PC-3 (cell line): ENCODE measurements at regions not wholly inside any gene's neighbourhood (a gene's known extent, or its start where the extent isn't known, plus 50 kb on each side); places are given as distances from the start of the nearest gene placed in this dataset.

Experiments
- ATAC-seq: fragments of 200-7000 bp; cut with Tn5 transposase; 2 replicates; pipeline ENCODE4 v1.9.1; 2020; ENCODE audit warnings: mild to moderate bottlenecking, moderate library complexity
- BruUV-seq: library from RNA; stranded (reverse); fragments of 400-500 nt; replicated peaks from 2 replicates; lab custom pipeline; 2021; lab: Mats Ljungman, UMichigan
- CTCF ChIA-PET: fragments of 300-600 bp; sonication (Branson Sonifier 250); formaldehyde crosslinking; loops from one replicate; lab custom pipeline; 2022; ENCODE audit warnings: antibody characterized with exemption; lab: Charles Lee
- POLR2A ChIA-PET: fragments of 300-600 bp; sonication (Branson Sonifier 250); formaldehyde crosslinking; loops from one replicate; lab custom pipeline; 2022; ENCODE audit warnings: antibody characterized with exemption; ENCODE audit not compliant: unreplicated experiment; lab: Charles Lee
- DNase-seq: peaks from one replicate; pipeline ENCODE4 v3.0.0-alpha.2; 2015
- H2AFZ ChIP-seq: fragments of 300-600 bp; sonication (generic); 2 replicates; pipeline ENCODE4 v1.6.0; 2016; ENCODE audit warnings: antibody characterized with exemption, low read length
- H3F3A ChIP-seq: fragments of 300-600 bp; sonication (generic); one replicate; pipeline ENCODE4 v1.6.0; 2017; ENCODE audit warnings: antibody characterized with exemption, low read length, control low read depth, mild to moderate bottlenecking; ENCODE audit not compliant: unreplicated experiment
- H3K27ac ChIP-seq: fragments of 300-600 bp; sonication (generic); 2 replicates; pipeline ENCODE4 v1.5.1; 2016; ENCODE audit warnings: mild to moderate bottlenecking, low read length
- H3K27me3 ChIP-seq: fragments of 300-600 bp; sonication (generic); 2 replicates; pipeline ENCODE4 v1.6.1; 2016; ENCODE audit warnings: low read length, mixed read lengths
- H3K36me3 ChIP-seq: fragments of 300-600 bp; sonication (generic); 2 replicates; pipeline ENCODE4 v1.6.1; 2016; ENCODE audit warnings: low read depth, mixed run types, low read length, mixed read lengths
- H3K4me1 ChIP-seq: fragments of 300-600 bp; sonication (generic); 2 replicates; pipeline ENCODE4 v1.5.1; 2016; ENCODE audit warnings: low read length; ENCODE audit not compliant: insufficient read depth
- H3K4me2 ChIP-seq: fragments of 300-600 bp; sonication (generic); 2 replicates; pipeline ENCODE4 v1.6.0; 2016; ENCODE audit warnings: low read length
- H3K4me3 ChIP-seq: fragments of 300-600 bp; sonication (generic); 2 replicates; pipeline ENCODE4 v1.5.1; 2016; ENCODE audit warnings: mild to moderate bottlenecking, low read length, mixed read lengths
- H3K79me2 ChIP-seq: fragments of 300-600 bp; sonication (generic); 2 replicates; pipeline ENCODE4 v1.6.1; 2017; ENCODE audit warnings: low read length, mixed read lengths
- H3K9ac ChIP-seq: fragments of 300-600 bp; sonication (generic); 2 replicates; pipeline ENCODE4 v1.6.0; 2016; ENCODE audit warnings: mild to moderate bottlenecking, low read length
- H3K9me2 ChIP-seq: fragments of 300-600 bp; sonication (generic); replicated peaks from 2 replicates; pipeline ENCODE4 v1.6.1; 2016; ENCODE audit warnings: mixed run types, low read length, mixed read lengths
- H3K9me3 ChIP-seq: fragments of 300-600 bp; sonication (generic); 2 replicates; pipeline ENCODE4 v1.6.1; 2016; ENCODE audit warnings: low read length, mixed read lengths
- H4K20me1 ChIP-seq: fragments of 300-600 bp; sonication (generic); 2 replicates; pipeline ENCODE4 v1.6.1; 2016; ENCODE audit warnings: low read length, mixed read lengths
- EZH2 ChIP-seq: fragments of 300-600 bp; sonication (generic); IDR thresholded peaks from one replicate; pipeline ENCODE4 v1.6.1; 2017; ENCODE audit warnings: antibody characterized with exemption, mild to moderate bottlenecking, low read length; ENCODE audit not compliant: unreplicated experiment
- EZH2phosphoT487 ChIP-seq: fragments of 300-600 bp; sonication (generic); IDR thresholded peaks from 2 replicates; pipeline ENCODE4 v1.6.1; 2018; ENCODE audit warnings: mild to moderate bottlenecking, antibody characterized with exemption, low read length, borderline replicate concordance
- intact Hi-C: fragments of 100-400 bp; cut with micrococcal nuclease; formaldehyde crosslinking; loops from 2 replicates; pipeline ENCODE4 v1.9.0; 2023
- TF ChIP-seq, protein P1 (sequence below): fragments of 300-600 bp; sonication (generic); conservative IDR thresholded peaks from 2 replicates; pipeline ENCODE4 v1.5.1; 2017; ENCODE audit warnings: antibody characterized with exemption, low read depth, mild to moderate bottlenecking, low read length

GRCh38 chr4:62269918-62270317 is 1069.8 kb downstream of the ADGRL3 start:
- no peaks in the 10 kb centered on the region for H3F3A ChIP-seq
- no peak overlapping the region for H3K9ac ChIP-seq
- no peaks in the 10 kb centered on the region for H4K20me1 ChIP-seq
- TF ChIP-seq, protein P1, sequence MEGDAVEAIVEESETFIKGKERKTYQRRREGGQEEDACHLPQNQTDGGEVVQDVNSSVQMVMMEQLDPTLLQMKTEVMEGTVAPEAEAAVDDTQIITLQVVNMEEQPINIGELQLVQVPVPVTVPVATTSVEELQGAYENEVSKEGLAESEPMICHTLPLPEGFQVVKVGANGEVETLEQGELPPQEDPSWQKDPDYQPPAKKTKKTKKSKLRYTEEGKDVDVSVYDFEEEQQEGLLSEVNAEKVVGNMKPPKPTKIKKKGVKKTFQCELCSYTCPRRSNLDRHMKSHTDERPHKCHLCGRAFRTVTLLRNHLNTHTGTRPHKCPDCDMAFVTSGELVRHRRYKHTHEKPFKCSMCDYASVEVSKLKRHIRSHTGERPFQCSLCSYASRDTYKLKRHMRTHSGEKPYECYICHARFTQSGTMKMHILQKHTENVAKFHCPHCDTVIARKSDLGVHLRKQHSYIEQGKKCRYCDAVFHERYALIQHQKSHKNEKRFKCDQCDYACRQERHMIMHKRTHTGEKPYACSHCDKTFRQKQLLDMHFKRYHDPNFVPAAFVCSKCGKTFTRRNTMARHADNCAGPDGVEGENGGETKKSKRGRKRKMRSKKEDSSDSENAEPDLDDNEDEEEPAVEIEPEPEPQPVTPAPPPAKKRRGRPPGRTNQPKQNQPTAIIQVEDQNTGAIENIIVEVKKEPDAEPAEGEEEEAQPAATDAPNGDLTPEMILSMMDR, result no peak
- TF ChIP-seq EZH2, result no peak
- TF ChIP-seq EZH2phosphoT487, result no peak
- no peak overlapping the region for H2AFZ ChIP-seq
- H3K9me2 ChIP-seq, result no peaks in the 10 kb centered on the region
- H3K4me2 ChIP-seq, result no peak overlapping the region
- no peaks in the 10 kb centered on the region for H3K9me3 ChIP-seq
- BruUV-seq, result no TSS peak
- no peaks in the 10 kb centered on the region for H3K4me1 ChIP-seq
- H3K79me2 ChIP-seq, result no peaks in the 10 kb centered on the region
- ChIA-PET POLR2A (no interaction called here), CTCF (no interaction called here)
- no peak overlapping the region for H3K4me3 ChIP-seq
- DNase-seq (no peak), ATAC-seq (no peak)
- no peaks in the 10 kb centered on the region for H3K27me3 ChIP-seq
- intact Hi-C loops, result no loop called here
- H3K27ac ChIP-seq, result no peak overlapping the region
- no peaks in the 10 kb centered on the region for H3K36me3 ChIP-seq

- Histone ChIP-seq H2AFZ (no peak overlapping the region), H3K36me3 (no peaks in the 10 kb centered on the region), H3K4me1 (peaks cover 12% of the 10 kb centered on the region; the same call in 1 of the 2 replicates), H3K27me3 (no peaks in the 10 kb centered on the region), H3K9me3 (no peaks in the 10 kb centered on the region), H3K9ac (no peak overlapping the region), H3K4me3 (no peak overlapping the region), H3F3A (no peaks in the 10 kb centered on the region), H3K4me2 (no peak overlapping the region), H3K79me2 (no peaks in the 10 kb centered on the region), H3K9me2 (no peaks in the 10 kb centered on the region), H3K27ac (no peak overlapping the region), H4K20me1 (no peaks in the 10 kb centered on the region)
- intact Hi-C loops, result loop anchor here (5.0 kb wide), 1 partner anchor 449 kb away; no protein-coding TSS in a partner anchor
- ChIA-PET POLR2A (no interaction called here), CTCF (no interaction called here)
- TF ChIP-seq EZH2, result no peak
- TF ChIP-seq, protein P1, result no peak
- no peak for TF ChIP-seq EZH2phosphoT487
- DNase-seq (no peak), ATAC-seq (no peak)
- BruUV-seq, result no TSS peak
Measured at GRCh38 chr4:62263454-62263853, 1063.3 kb downstream of the ADGRL3 start.

DNA sequence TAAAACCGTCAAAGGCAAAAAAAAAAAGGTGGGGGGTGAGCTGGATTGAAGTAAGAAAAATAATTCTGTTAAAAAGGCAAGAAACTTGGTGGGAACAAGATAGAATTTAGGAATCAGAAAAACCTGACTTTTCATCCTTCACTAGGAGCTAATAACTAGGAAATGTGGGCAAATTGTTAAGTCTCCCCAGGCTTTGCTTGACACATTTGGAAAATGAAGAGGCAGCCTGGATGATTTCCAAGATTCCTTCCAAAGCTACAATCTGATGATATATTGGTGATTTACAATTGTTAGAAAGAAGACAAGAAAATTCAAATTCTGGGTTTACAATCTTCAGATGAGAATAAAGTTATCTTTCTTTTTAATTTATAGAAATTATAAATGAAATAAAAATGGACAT is 1062.5 kb downstream of the ADGRL3 start:
- Histone ChIP-seq H4K20me1 (no peaks in the 10 kb centered on the region), H3K9me3 (no peaks in the 10 kb centered on the region), H3K9me2 (no peaks in the 10 kb centered on the region), H3K4me3 (no peak overlapping the region), H3K79me2 (no peaks in the 10 kb centered on the region), H3K36me3 (no peaks in the 10 kb centered on the region), H3F3A (no peaks in the 10 kb centered on the region), H3K4me1 (peaks cover 12% of the 10 kb centered on the region; the same call in 1 of the 2 replicates), H2AFZ (no peak overlapping the region), H3K4me2 (no peak overlapping the region), H3K27ac (no peak overlapping the region), H3K27me3 (no peaks in the 10 kb centered on the region), H3K9ac (no peak overlapping the region)
- DNase-seq, result no peak
- POLR2A ChIA-PET, result no interaction called here
- no peak for ATAC-seq
- no TSS peak for BruUV-seq
- CTCF ChIA-PET, result no interaction called here
- intact Hi-C loops, result loop anchor here (5.0 kb wide), 1 partner anchor 450 kb away; no protein-coding TSS in a partner anchor
- TF ChIP-seq, protein P1, result no peak
- TF ChIP-seq EZH2phosphoT487, result no peak
- no peak for TF ChIP-seq EZH2
